ENCODE measurements at regions not wholly inside any gene's neighbourhood (a gene's known extent, or its start where the extent isn't known, plus 50 kb on each side); places are given as distances from the start of the nearest gene placed in this dataset.

GRCh38 chr14:94960285-94961001, 190.5 kb upstream of the GSC start:
- DNase-seq (ENCODE audit: low read depth): no peak

- DNase-seq (ENCODE audit: low read depth): no peak
Measured at GRCh38 chr14:94953541-94954260, 183.8 kb upstream of the GSC start.

GRCh38 chr14:94952097-94952496, 182.2 kb upstream of the GSC start:
- DNase-seq (ENCODE audit: low read depth): no peak

- DNase-seq (ENCODE audit: low read depth): no peak
Measured at GRCh38 chr14:94946244-94946643, 176.3 kb upstream of the GSC start.

- DNase-seq (ENCODE audit: low read depth): no peak
Measured at GRCh38 chr14:94945615-94946014, 175.7 kb upstream of the GSC start.

- DNase-seq (ENCODE audit: low read depth): no peak
Measured at GRCh38 chr14:94944636-94945258, 174.8 kb upstream of the GSC start.

- no peak for DNase-seq (ENCODE audit: low read depth)
Measured at GRCh38 chr14:94942601-94943000, 172.7 kb upstream of the GSC start.

GRCh38 chr14:94941311-94941710, 171.4 kb upstream of the GSC start:
- no peak for DNase-seq (ENCODE audit: low read depth)

GRCh38 chr14:94940263-94940993, 170.5 kb upstream of the GSC start:
- DNase-seq (ENCODE audit: low read depth): no peak

GRCh38 chr14:94938016-94938415, 168.1 kb upstream of the GSC start:
- no peak for DNase-seq (ENCODE audit: low read depth)

GRCh38 chr14:94936901-94937685, 167.2 kb upstream of the GSC start:
- no peak for DNase-seq (ENCODE audit: low read depth)

GRCh38 chr14:94936401-94936892, 166.5 kb upstream of the GSC start:
- peak; percentile 66 for DNase-seq (ENCODE audit: low read depth)

- DNase-seq (ENCODE audit: low read depth): no peak
Measured at GRCh38 chr14:94935706-94936300, 165.9 kb upstream of the GSC start.

GRCh38 chr14:94934276-94934810, 164.4 kb upstream of the GSC start:
- DNase-seq (ENCODE audit: low read depth): no peak

- no peak for DNase-seq (ENCODE audit: low read depth)
Measured at GRCh38 chr14:94933486-94933885, 163.6 kb upstream of the GSC start.

- DNase-seq (ENCODE audit: low read depth): no peak
Measured at GRCh38 chr14:94932589-94932988, 162.7 kb upstream of the GSC start.

GRCh38 chr14:94930690-94931089, 160.8 kb upstream of the GSC start:
- no peak for DNase-seq (ENCODE audit: low read depth)

- DNase-seq (ENCODE audit: low read depth): no peak
Measured at GRCh38 chr14:94929354-94929753, 159.4 kb upstream of the GSC start.

GRCh38 chr14:94926176-94926575, 156.3 kb upstream of the GSC start:
- DNase-seq (ENCODE audit: low read depth): no peak

GRCh38 chr14:94925416-94926173, 155.7 kb upstream of the GSC start:
- no peak for DNase-seq (ENCODE audit: low read depth)

All from fibroblast of gingiva (primary cell).